H9 (cell line): ENCODE measurements at regions not wholly inside any gene's neighbourhood (a gene's known extent, or its start where the extent isn't known, plus 50 kb on each side); places are given as distances from the start of the nearest gene placed in this dataset.

Source experiments
- DNase-seq: peaks from one replicate; pipeline ENCODE4 v3.0.0-alpha.2; 2017
- H2AFZ ChIP-seq: one replicate; pipeline ENCODE4 v1.6.1; 2013; ENCODE audit warnings: mild to moderate bottlenecking, low read length, control low read depth, moderate library complexity
- H2AK5ac ChIP-seq: 2 replicates; pipeline ENCODE4 v1.6.1; 2013; ENCODE audit warnings: low read length, control low read depth, mixed read lengths; ENCODE audit not compliant: insufficient read length
- H2BK120ac ChIP-seq: one replicate; pipeline ENCODE4 v1.6.1; 2013; ENCODE audit warnings: low read depth, mild to moderate bottlenecking, low read length, control low read depth, inconsistent platforms; ENCODE audit not compliant: poor library complexity, severe bottlenecking
- H2BK12ac ChIP-seq: 2 replicates; pipeline ENCODE4 v1.6.1; 2013; ENCODE audit warnings: low read length, control low read depth, mixed read lengths, low read depth; ENCODE audit not compliant: insufficient read length
- H2BK15ac ChIP-seq: 2 replicates; pipeline ENCODE4 v1.6.1; 2013; ENCODE audit warnings: low read depth, low read length, control low read depth
- H2BK20ac ChIP-seq: one replicate; pipeline ENCODE4 v1.6.1; 2013; ENCODE audit warnings: low read depth, mild to moderate bottlenecking, low read length, control low read depth, inconsistent platforms; ENCODE audit not compliant: poor library complexity, severe bottlenecking
- H2BK5ac ChIP-seq: 2 replicates; pipeline ENCODE4 v1.6.1; 2013; ENCODE audit warnings: low read length, control low read depth, mixed read lengths; ENCODE audit not compliant: insufficient read length
- H3K14ac ChIP-seq: 2 replicates; pipeline ENCODE4 v1.6.1; 2013; ENCODE audit warnings: low read length, control low read depth; ENCODE audit not compliant: insufficient read depth
- H3K18ac ChIP-seq: 2 replicates; pipeline ENCODE4 v1.6.1; 2013; ENCODE audit warnings: low read depth, mild to moderate bottlenecking, mixed read lengths, low read length, control low read depth; ENCODE audit not compliant: insufficient read length
- H3K23ac ChIP-seq: 2 replicates; pipeline ENCODE4 v1.6.1; 2013; ENCODE audit warnings: low read length, control low read depth, mixed read lengths, low read depth; ENCODE audit not compliant: insufficient read length
- H3K23me2 ChIP-seq: 2 replicates; pipeline ENCODE4 v1.6.1; 2013; ENCODE audit warnings: low read depth, mild to moderate bottlenecking, mixed read lengths, low read length, control low read depth; ENCODE audit not compliant: insufficient read length, poor library complexity, severe bottlenecking
- H3K27ac ChIP-seq: 2 replicates; pipeline ENCODE4 v1.5.1; 2013; ENCODE audit warnings: low read length, control low read depth, mixed read lengths, low read depth; ENCODE audit not compliant: insufficient read length
- H3K27me3 ChIP-seq: 2 replicates; pipeline ENCODE4 v1.6.1; 2013; ENCODE audit warnings: low read length, control low read depth, inconsistent platforms; ENCODE audit not compliant: insufficient read depth
- H3K4ac ChIP-seq: 2 replicates; pipeline ENCODE4 v1.6.1; 2013; ENCODE audit warnings: low read depth, mild to moderate bottlenecking, control low read depth, inconsistent platforms, low read length, moderate library complexity
- H3K4me1 ChIP-seq: 2 replicates; pipeline ENCODE4 v1.6.1; 2013; ENCODE audit warnings: low read length, control low read depth, inconsistent platforms; ENCODE audit not compliant: insufficient read depth
- H3K4me2 ChIP-seq: 2 replicates; pipeline ENCODE4 v1.6.1; 2013; ENCODE audit warnings: low read length, control low read depth, mixed read lengths; ENCODE audit not compliant: insufficient read length, insufficient read depth
- H3K56ac ChIP-seq: 2 replicates; pipeline ENCODE4 v1.6.1; 2013; ENCODE audit warnings: low read depth, mild to moderate bottlenecking, mixed read lengths, low read length, control low read depth; ENCODE audit not compliant: insufficient read length
- H3K79me1 ChIP-seq: 2 replicates; pipeline ENCODE4 v1.6.1; 2013; ENCODE audit warnings: low read depth, mild to moderate bottlenecking, moderate library complexity, low read length, control low read depth, inconsistent platforms; ENCODE audit not compliant: insufficient read depth, poor library complexity, severe bottlenecking
- H3K79me2 ChIP-seq: 2 replicates; pipeline ENCODE4 v1.6.1; 2013; ENCODE audit warnings: low read length, control low read depth, inconsistent platforms; ENCODE audit not compliant: insufficient read depth
- H3K9ac ChIP-seq: 2 replicates; pipeline ENCODE4 v1.6.1; 2013; ENCODE audit warnings: low read length, control low read depth, mixed read lengths; ENCODE audit not compliant: insufficient read length; ENCODE audit errors: extremely low read depth
- H3K9me3 ChIP-seq: one replicate; pipeline ENCODE4 v1.6.1; 2013; ENCODE audit warnings: low read depth, low read length, inconsistent platforms; ENCODE audit not compliant: control insufficient read depth
- H3T11ph ChIP-seq: one replicate; pipeline ENCODE4 v1.6.1; 2013; ENCODE audit warnings: mild to moderate bottlenecking, low read length, control low read depth, inconsistent platforms
- H4K20me1 ChIP-seq: one replicate; pipeline ENCODE4 v1.6.1; 2013; ENCODE audit not compliant: control insufficient read depth, insufficient read length, insufficient read depth
- H4K5ac ChIP-seq: 2 replicates; pipeline ENCODE4 v1.6.1; 2013; ENCODE audit warnings: low read depth, mild to moderate bottlenecking, mixed read lengths, low read length, control low read depth; ENCODE audit not compliant: insufficient read length
- H4K8ac ChIP-seq: replicated peaks from 2 replicates; pipeline ENCODE4 v1.6.1; 2013; ENCODE audit warnings: low read length, control low read depth, mixed read lengths, low read depth; ENCODE audit not compliant: insufficient read length
- H4K91ac ChIP-seq: 2 replicates; pipeline ENCODE4 v1.6.1; 2013; ENCODE audit warnings: low read depth, mild to moderate bottlenecking, moderate library complexity, mixed read lengths, low read length, control low read depth; ENCODE audit not compliant: insufficient read length
- H3K27ac Mint-ChIP-seq, 3 experiments: 2 replicates in 2 of 3; 3 replicates in 1 of 3; pipeline ENCODE4 v1.8.0; 2020 to 2021; ENCODE audit warnings: mixed read lengths in 3 of 3, mild to moderate bottlenecking in 1 of 3, moderate library complexity in 1 of 3
- H3K27me3 Mint-ChIP-seq: 2 replicates; pipeline ENCODE4 v1.8.0; 2021; ENCODE audit warnings: low read depth, mild to moderate bottlenecking, moderate library complexity, mixed read lengths
- H3K36me3 Mint-ChIP-seq, 3 experiments: 2 replicates in 2 of 3; 3 replicates in 1 of 3; pipeline ENCODE4 v1.8.0; 2020 to 2021; ENCODE audit warnings: low read depth in 3 of 3, mixed read lengths in 3 of 3; ENCODE audit not compliant: insufficient read depth in 1 of 3
- H3K4me1 Mint-ChIP-seq, 2 experiments: 2 replicates each; pipeline ENCODE4 v1.8.0; 2020; ENCODE audit warnings: mixed read lengths in 2 of 2
- H3K4me3 Mint-ChIP-seq, 2 experiments: 2 replicates in 1 of 2; 3 replicates in 1 of 2; pipeline ENCODE4 v1.8.0; 2020 to 2021; ENCODE audit warnings: mild to moderate bottlenecking in 2 of 2, mixed read lengths in 2 of 2, moderate library complexity in 1 of 2
- H3K9me3 Mint-ChIP-seq, 2 experiments: 2 replicates in 1 of 2; 3 replicates in 1 of 2; pipeline ENCODE4 v1.8.0; 2020; ENCODE audit warnings: mild to moderate bottlenecking in 2 of 2, mixed read lengths in 2 of 2, moderate library complexity in 1 of 2
- CTCF ChIP-seq: fragments of 200-600 bp; sonication (generic); conservative IDR thresholded peaks from 3 replicates; pipeline ENCODE4 v1.8.0; 2021; ENCODE audit warnings: antibody characterized with exemption, mild to moderate bottlenecking
- WGBS: extraction: QIAGEN DNeasy Blood & Tissue Kit; methylation state at CpG from one replicate; pipeline ENCODE4 v1.1.7; 2013; ENCODE audit warnings: missing lambda C conversion rate, low lambda C conversion rate, mixed read lengths; ENCODE audit not compliant: insufficient read length; ENCODE audit errors: extremely low coverage; 5-methylcytosine and 5-hydroxymethylcytosine counted together

GRCh38 chr6:168834042-168834587 is 393.1 kb downstream of the SMOC2 start:
- H3K27me3 Mint-ChIP-seq = peaks cover 4% of the 10 kb centered on the region; the same call in 1 of the 2 replicates
- Histone ChIP-seq H3T11ph (no peak overlapping the region), H4K20me1 (no peaks in the 10 kb centered on the region), H3K4me1 (peaks cover 10% of the 10 kb centered on the region), H4K8ac (no peak overlapping the region), H2BK12ac (no peak overlapping the region), H3K27ac (no peak overlapping the region), H3K9ac (no peak overlapping the region), H3K4me2 (no peak overlapping the region), H3K79me2 (no peaks in the 10 kb centered on the region), H4K91ac (no peak overlapping the region), H3K4ac (no peak overlapping the region), H2AK5ac (no peak overlapping the region), H2BK5ac (no peak overlapping the region), H3K14ac (0 out of 2 replicates have a peak overlapping the region, but pooled peaks have one; percentile 12), H3K79me1 (no peaks in the 10 kb centered on the region), H3K56ac (no peak overlapping the region), H2BK120ac (no peak overlapping the region), H3K18ac (no peak overlapping the region), H2AFZ (no peak overlapping the region), H3K9me3 (no peaks in the 10 kb centered on the region), H3K23me2 (no peaks in the 10 kb centered on the region), H4K5ac (no peak overlapping the region), H3K23ac (no peak overlapping the region), H2BK15ac (no peak overlapping the region), H3K27me3 (no peaks in the 10 kb centered on the region), H2BK20ac (no peak overlapping the region)
- no peaks in the 10 kb centered on the region for H3K36me3 Mint-ChIP-seq
- no CpG with 5 or more reads among the region's 11 CpGs for WGBS
- no peak for TF ChIP-seq CTCF
- no peak overlapping the region for H3K27ac Mint-ChIP-seq
- H3K4me3 Mint-ChIP-seq = no peak overlapping the region
- no peak for DNase-seq
- no peaks in the 10 kb centered on the region; a peak in 1 of 5 replicates for H3K9me3 Mint-ChIP-seq
- H3K4me1 Mint-ChIP-seq = peaks cover 36 to 46% of the 10 kb centered on the region in 2 experiments
